Liver (tissue), 3 donors: ENCODE measurements at regions not wholly inside any gene's neighbourhood (a gene's known extent, or its start where the extent isn't known, plus 50 kb on each side); places are given as distances from the start of the nearest gene placed in this dataset.

Experiments used
- CTCF ChIP-seq: fragments of 150-350 bp; IDR thresholded peaks from 2 replicates; pipeline ENCODE4 v1.5.1; 2017; ENCODE audit warnings: improper control_type of control experiment, low read depth, low read length; ENCODE audit not compliant: missing input control
- JUND ChIP-seq, 2 donors: IDR thresholded peaks; 2 replicates each; pipeline ENCODE4 v1.6.1; 2016; ENCODE audit warnings: antibody characterized with exemption in 2 of 2
- NR2F2 ChIP-seq: IDR thresholded peaks from 2 replicates; pipeline ENCODE4 v1.6.1; 2016; ENCODE audit warnings: antibody characterized with exemption
- REST ChIP-seq: IDR thresholded peaks from 2 replicates; pipeline ENCODE4 v1.6.1; 2016; ENCODE audit warnings: antibody characterized with exemption, mild to moderate bottlenecking
- YY1 ChIP-seq: IDR thresholded peaks from 2 replicates; pipeline ENCODE4 v1.6.1; 2016; ENCODE audit warnings: antibody characterized with exemption, mild to moderate bottlenecking
- donor health status: healthy.
- donor health status: healthy.

- TF ChIP-seq CTCF (no peak), REST (no peak), YY1 (no peak), NR2F2 (no peak), JUND (IDR thresholded peaks at IDR 0.05) (no peak)
These were observed 410.1 kb upstream of the TCF4 start for GRCh38 chr18:55998071-55998522.
